Adipocyte (in vitro differentiated cells): ENCODE measurements at regions not wholly inside any gene's neighbourhood (a gene's known extent, or its start where the extent isn't known, plus 50 kb on each side); places are given as distances from the start of the nearest gene placed in this dataset.
"Not testable (repeated sequence)": the region's sequence is repeated elsewhere in the genome, so short reads cannot be mapped to it uniquely, and the experiment has no call there.

ENCODE experiments used
- DNase-seq: peaks from one replicate; pipeline ENCODE4 v3.0.0-alpha.2; 2015; ENCODE audit warnings: low read depth
- H3K27me3 ChIP-seq: replicated peaks from 2 replicates; pipeline ENCODE4 v1.7.0; 2013; ENCODE audit warnings: mild to moderate bottlenecking, low read length, moderate library complexity; ENCODE audit not compliant: control insufficient read depth, insufficient read depth
- H3K36me3 ChIP-seq: 2 replicates; pipeline ENCODE4 v1.7.0; 2013; ENCODE audit warnings: low read length, mild to moderate bottlenecking, moderate library complexity; ENCODE audit not compliant: control insufficient read depth, insufficient read depth, severe bottlenecking
- H3K4me1 ChIP-seq: 2 replicates; pipeline ENCODE4 v1.7.0; 2013; ENCODE audit warnings: mild to moderate bottlenecking, low read length, moderate library complexity; ENCODE audit not compliant: control insufficient read depth, insufficient read depth
- H3K4me3 ChIP-seq: 2 replicates; pipeline ENCODE4 v1.7.0; 2013; ENCODE audit warnings: mild to moderate bottlenecking, low read length, moderate library complexity
- H3K9ac ChIP-seq: 2 replicates; pipeline ENCODE4 v1.7.0; 2013; ENCODE audit warnings: mild to moderate bottlenecking, low read length, moderate library complexity
- H3K9me3 ChIP-seq: 2 replicates; pipeline ENCODE4 v1.7.0; 2013; ENCODE audit warnings: mild to moderate bottlenecking, low read length, moderate library complexity; ENCODE audit not compliant: control insufficient read depth

GRCh38 chr7:114364151-114364550 lies 50.5 kb upstream of the FOXP2 start:
- H3K4me1 ChIP-seq = peaks cover 8% of the 10 kb centered on the region
- no peaks in the 10 kb centered on the region for H3K27me3 ChIP-seq
- H3K9ac ChIP-seq = no peak overlapping the region
- DNase-seq = no peak
- no peak overlapping the region for H3K4me3 ChIP-seq
- no peaks in the 10 kb centered on the region for H3K36me3 ChIP-seq
- H3K9me3 ChIP-seq = no peaks in the 10 kb centered on the region

DNA sequence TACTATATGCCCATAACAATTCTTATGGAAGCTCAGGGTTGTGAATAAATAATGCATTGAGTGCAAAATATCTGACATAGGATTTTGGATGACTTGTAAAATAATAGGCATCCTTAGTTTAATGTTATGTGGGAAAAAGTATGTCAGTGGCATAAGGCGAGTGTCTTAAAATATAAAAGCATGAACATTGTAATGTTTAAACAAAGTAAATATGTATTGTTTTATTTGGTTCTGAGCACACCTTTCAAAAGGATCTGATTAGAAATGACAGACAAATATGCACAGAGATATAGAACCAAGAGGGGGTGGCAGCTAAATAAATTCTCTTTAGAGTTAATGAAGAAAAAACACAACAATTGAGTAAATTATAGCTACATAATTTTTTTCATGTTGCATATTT lies 51.3 kb upstream of the FOXP2 start:
- H3K4me1 ChIP-seq = peaks cover under 1% of the 10 kb centered on the region
- no peak for DNase-seq
- no peak overlapping the region for H3K4me3 ChIP-seq
- no peak overlapping the region for H3K9ac ChIP-seq
- H3K9me3 ChIP-seq = no peaks in the 10 kb centered on the region
- H3K36me3 ChIP-seq = no peaks in the 10 kb centered on the region
- H3K27me3 ChIP-seq = no peaks in the 10 kb centered on the region

DNA sequence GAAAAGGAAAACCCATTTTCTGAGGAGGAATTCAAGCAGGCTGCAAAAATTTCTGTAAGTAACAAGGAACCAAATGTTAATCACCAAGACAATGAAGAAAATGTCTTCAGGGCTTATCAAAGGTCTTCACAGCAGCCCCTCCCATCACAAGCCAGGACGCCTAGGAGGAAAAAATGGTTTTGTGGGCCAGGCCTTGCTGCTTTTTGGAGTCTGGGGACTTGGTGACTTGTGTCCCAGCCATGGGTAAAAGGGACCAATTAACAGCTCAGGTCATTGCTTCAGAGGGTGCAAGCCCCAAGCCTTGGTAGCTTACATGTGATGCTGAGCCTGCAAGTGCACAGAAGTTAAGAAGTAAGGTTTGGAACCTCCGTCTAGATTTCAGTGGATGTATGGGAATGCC lies 55.7 kb upstream of the FOXP2 start:
- Histone ChIP-seq H3K9ac (no peak overlapping the region), H3K4me3 (no peak overlapping the region), H3K9me3 (no peaks in the 10 kb centered on the region), H3K36me3 (no peaks in the 10 kb centered on the region), H3K27me3 (no peaks in the 10 kb centered on the region), H3K4me1 (no peaks in the 10 kb centered on the region)
- no peak for DNase-seq

DNA sequence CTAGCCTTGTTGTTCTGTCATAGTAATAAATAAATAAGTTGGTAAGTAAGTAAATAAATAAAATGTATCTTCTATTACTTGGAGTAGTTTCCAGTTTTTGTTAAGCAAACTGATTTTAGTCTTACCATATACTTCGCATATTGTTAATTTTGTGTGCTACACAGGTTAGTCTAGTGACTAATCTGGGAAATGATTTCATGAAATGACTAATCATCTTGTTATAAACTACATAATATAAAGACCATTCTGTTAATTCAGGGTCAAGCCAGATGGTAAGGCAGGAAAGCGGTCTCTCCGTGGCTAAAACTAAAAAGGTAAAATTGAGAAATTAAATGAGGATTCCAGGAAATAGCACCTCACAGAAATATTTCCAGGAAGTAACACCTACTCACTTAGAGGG lies 58.5 kb upstream of the FOXP2 start:
- Histone ChIP-seq H3K4me3 (no peak overlapping the region), H3K4me1 (no peaks in the 10 kb centered on the region), H3K27me3 (no peaks in the 10 kb centered on the region), H3K9me3 (no peaks in the 10 kb centered on the region), H3K9ac (no peak overlapping the region), H3K36me3 (no peaks in the 10 kb centered on the region)
- no peak for DNase-seq

GRCh38 chr7:114354306-114354705 lies 60.3 kb upstream of the FOXP2 start:
- Histone ChIP-seq H3K27me3 (no peaks in the 10 kb centered on the region), H3K9me3 (no peaks in the 10 kb centered on the region), H3K36me3 (no peaks in the 10 kb centered on the region), H3K9ac (no peak overlapping the region), H3K4me3 (no peak overlapping the region), H3K4me1 (no peaks in the 10 kb centered on the region)
- DNase-seq = no peak

DNA sequence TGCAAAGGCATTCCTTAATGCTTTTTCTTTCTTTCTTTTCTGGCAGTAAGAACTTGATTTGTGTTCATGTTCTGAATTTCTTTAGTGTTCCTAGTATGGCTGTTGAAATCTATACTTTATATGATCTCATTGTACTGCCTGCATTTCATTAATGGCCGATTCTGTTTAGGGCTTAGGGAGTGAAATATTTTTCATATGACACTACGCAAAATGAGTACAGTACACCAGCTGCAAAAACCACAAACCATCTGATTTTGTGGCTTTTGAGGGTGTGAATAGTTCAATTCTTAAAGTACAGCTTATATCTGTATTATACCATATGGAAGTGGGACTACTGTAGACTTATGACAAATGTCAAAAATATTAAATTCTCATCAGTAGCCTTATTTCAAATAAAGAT lies 69.1 kb upstream of the FOXP2 start:
- DNase-seq = peak; percentile 24
- Histone ChIP-seq H3K4me1 (no peaks in the 10 kb centered on the region), H3K36me3 (no peaks in the 10 kb centered on the region), H3K4me3 (no peak overlapping the region), H3K27me3 (no peaks in the 10 kb centered on the region), H3K9ac (no peak overlapping the region), H3K9me3 (no peaks in the 10 kb centered on the region)

DNA sequence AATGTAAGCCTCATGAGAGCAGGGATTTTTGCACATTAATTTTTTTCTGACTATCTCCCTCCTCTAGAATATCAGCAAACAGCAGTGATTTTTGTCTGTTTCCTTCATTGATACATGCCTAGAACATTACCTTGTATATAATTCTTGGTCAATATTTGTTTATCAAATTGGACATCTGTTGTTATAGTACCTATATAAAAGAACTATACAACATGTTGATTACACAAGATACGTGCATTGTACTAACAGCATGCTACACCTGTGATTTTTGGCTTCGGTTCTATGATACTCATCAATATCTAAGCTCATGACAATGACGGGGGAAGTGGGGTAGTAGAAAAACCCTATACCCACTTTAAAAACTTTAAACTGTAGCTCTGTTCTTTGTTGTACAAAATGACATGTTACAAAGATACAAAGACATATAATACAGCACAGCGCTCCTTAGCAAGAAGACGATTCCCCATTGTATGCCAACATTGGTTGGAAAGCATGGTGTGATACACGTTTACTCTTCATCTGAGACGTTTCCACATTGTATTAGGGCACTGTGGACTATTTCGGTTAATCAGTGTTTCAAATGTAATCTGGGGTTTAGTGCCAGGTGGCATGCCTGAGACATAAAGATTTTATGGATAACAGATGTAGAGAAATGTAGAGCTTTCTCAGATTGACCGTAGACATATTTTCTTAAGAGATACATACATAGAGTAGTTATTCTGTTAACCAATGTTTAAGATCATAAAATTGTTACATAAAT lies 70.5 kb upstream of the FOXP2 start:
- Histone ChIP-seq H3K9me3 (no peaks in the 10 kb centered on the region), H3K9ac (no peak overlapping the region), H3K4me3 (no peak overlapping the region), H3K4me1 (no peaks in the 10 kb centered on the region), H3K36me3 (no peaks in the 10 kb centered on the region), H3K27me3 (no peaks in the 10 kb centered on the region)
- no peak for DNase-seq

DNA sequence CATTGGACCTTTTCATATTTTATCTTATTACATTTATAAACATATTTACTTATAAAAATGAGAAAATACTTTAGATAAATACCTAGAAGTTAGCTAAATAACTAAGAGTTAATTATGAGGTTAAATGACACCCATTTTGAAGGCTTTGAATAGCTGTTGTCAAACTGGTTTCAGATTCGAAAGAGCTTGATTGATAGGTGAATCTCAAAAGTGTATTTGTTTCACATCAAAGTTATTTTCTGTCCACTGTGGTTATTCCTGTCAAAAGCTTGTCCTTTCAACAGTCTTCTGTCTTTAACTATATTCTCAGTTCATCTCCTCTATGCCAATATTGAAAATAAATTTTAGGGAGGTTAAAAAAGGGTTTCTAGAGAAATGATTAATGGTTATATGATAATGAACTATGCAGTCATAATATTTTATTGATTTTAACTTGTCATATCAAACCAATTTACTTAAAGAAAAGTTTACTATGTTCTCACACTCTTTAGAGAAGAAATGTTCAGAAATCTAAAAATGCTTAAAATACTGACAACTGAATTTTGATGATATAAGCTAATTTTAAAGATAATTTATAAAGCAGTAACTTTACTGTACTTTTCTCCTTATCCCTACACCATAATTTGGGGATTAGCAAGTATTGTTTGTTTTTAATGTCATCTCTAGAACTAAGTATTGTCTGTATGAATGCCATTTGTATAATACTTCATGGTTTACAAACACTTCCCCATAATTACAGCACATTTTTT lies 72.0 kb upstream of the FOXP2 start:
- DNase-seq = no peak
- no peaks in the 10 kb centered on the region for H3K9me3 ChIP-seq
- no peak overlapping the region for H3K9ac ChIP-seq
- H3K27me3 ChIP-seq = no peaks in the 10 kb centered on the region
- H3K36me3 ChIP-seq = no peaks in the 10 kb centered on the region
- no peak overlapping the region for H3K4me3 ChIP-seq
- H3K4me1 ChIP-seq = peaks cover 1% of the 10 kb centered on the region

DNA sequence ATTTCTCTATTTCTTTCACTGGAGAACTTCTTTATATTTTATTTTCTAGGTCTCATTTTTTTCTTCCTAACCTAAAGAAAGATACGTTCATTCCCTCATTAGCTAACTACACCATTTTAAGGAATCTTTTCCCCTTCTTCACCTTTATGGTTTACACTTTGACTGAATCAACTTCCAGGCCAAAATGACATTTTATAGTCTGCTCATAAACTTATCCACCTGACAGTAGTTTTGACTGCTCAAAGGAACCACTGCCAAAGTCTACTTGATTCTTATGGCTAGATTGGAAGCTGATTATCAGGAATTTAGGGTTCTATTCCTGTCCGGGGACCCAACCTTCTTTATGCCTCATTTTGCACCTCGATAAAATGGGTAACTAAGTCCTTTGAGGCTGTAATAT lies 73.0 kb upstream of the FOXP2 start:
- no peaks in the 10 kb centered on the region for H3K36me3 ChIP-seq
- DNase-seq = no peak
- H3K9ac ChIP-seq = no peak overlapping the region
- H3K4me1 ChIP-seq = peaks cover 7% of the 10 kb centered on the region
- no peaks in the 10 kb centered on the region for H3K9me3 ChIP-seq
- no peak overlapping the region for H3K4me3 ChIP-seq
- no peaks in the 10 kb centered on the region for H3K27me3 ChIP-seq

GRCh38 chr7:114334989-114335388 lies 79.6 kb upstream of the FOXP2 start:
- Histone ChIP-seq H3K27me3 (no peaks in the 10 kb centered on the region), H3K4me3 (no peak overlapping the region), H3K36me3 (no peaks in the 10 kb centered on the region), H3K9ac (no peak overlapping the region), H3K4me1 (peaks cover 7% of the 10 kb centered on the region), H3K9me3 (no peaks in the 10 kb centered on the region)
- no peak for DNase-seq

DNA sequence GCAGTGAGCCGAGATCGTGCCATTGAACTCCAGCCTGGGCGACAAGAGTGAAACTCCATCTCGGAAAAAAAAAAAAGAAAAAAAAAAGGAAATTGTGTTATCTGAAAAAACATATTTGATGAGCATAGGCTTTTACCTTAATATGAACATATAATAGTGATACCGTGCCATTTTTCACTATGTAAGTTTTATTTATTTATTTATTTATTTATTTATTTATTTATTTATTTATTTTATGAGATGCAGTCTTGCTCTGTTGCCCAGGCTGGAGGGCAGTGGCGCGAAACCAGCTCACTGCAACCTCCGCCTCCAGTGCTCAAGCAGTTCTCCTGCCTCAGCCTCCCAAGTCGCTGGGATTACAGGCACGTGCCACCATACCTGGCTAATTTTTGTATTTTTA lies 85.2 kb upstream of the FOXP2 start:
- H3K4me1 ChIP-seq, DNase-seq, H3K9ac ChIP-seq, H3K4me3 ChIP-seq, H3K9me3 ChIP-seq, H3K36me3 ChIP-seq, H3K27me3 ChIP-seq: not testable (repeated sequence)
